Stomach smooth muscle (tissue), 2 donors: ENCODE measurements at regions not wholly inside any gene's neighbourhood (a gene's known extent, or its start where the extent isn't known, plus 50 kb on each side); places are given as distances from the start of the nearest gene placed in this dataset.

Experiments
- H3K27ac ChIP-seq: one replicate; pipeline ENCODE4 v1.7.0; 2013; ENCODE audit warnings: mild to moderate bottlenecking, low read length, inconsistent platforms
- H3K27me3 ChIP-seq, 2 donors: one replicate each; pipeline ENCODE4 v1.7.0; 2013; ENCODE audit warnings: low read length in 2 of 2; ENCODE audit not compliant: insufficient read depth in 2 of 2, control insufficient read depth in 1 of 2
- H3K36me3 ChIP-seq, 2 donors: one replicate each; pipeline ENCODE4 v1.7.0; 2013; ENCODE audit warnings: low read length in 2 of 2; ENCODE audit not compliant: control insufficient read depth in 2 of 2, insufficient read depth in 2 of 2
- H3K4me1 ChIP-seq: one replicate; pipeline ENCODE4 v1.7.0; 2013; ENCODE audit warnings: low read length; ENCODE audit not compliant: control insufficient read depth, insufficient read depth
- H3K4me3 ChIP-seq, 2 donors: one replicate each; pipeline ENCODE4 v1.7.0; 2013; ENCODE audit warnings: low read length in 2 of 2
- H3K9ac ChIP-seq, 2 donors: one replicate each; pipeline ENCODE4 v1.7.0; 2013; ENCODE audit warnings: low read length in 2 of 2, mild to moderate bottlenecking in 1 of 2
- H3K9me3 ChIP-seq, 2 donors: one replicate each; pipeline ENCODE4 v1.7.0; 2013; ENCODE audit warnings: low read length in 2 of 2; ENCODE audit not compliant: control insufficient read depth in 2 of 2
- donor health status: healthy.
- donor health status: Pancreatic carcinoma.

DNA sequence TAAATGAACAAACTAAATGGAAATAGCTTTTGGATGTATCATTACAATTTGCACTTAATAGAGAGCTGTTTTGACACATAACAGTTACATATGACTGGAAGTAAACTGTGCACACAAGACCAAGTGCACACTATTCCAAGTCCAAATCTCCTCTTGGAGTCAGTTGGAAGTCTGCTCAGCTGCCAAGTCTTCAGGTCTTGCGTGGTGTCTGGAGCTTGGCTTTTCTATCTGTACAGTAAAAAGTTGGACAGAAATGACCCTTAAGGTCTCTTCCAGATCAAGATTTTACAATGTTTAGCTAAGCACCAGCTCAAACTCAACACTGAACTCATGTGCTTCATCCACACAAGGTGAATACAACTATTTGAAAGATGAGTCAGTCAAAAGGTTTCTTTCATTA is 456.9 kb downstream of the RASEF start:
- Histone ChIP-seq H3K27me3 (no peaks in the 10 kb centered on the region), H3K4me3 (no peak overlapping the region), H3K4me1 (peaks cover 4% of the 10 kb centered on the region), H3K36me3 (no peaks in the 10 kb centered on the region), H3K9me3 (no peaks in the 10 kb centered on the region), H3K9ac (no peak overlapping the region), H3K27ac (no peak overlapping the region)

DNA sequence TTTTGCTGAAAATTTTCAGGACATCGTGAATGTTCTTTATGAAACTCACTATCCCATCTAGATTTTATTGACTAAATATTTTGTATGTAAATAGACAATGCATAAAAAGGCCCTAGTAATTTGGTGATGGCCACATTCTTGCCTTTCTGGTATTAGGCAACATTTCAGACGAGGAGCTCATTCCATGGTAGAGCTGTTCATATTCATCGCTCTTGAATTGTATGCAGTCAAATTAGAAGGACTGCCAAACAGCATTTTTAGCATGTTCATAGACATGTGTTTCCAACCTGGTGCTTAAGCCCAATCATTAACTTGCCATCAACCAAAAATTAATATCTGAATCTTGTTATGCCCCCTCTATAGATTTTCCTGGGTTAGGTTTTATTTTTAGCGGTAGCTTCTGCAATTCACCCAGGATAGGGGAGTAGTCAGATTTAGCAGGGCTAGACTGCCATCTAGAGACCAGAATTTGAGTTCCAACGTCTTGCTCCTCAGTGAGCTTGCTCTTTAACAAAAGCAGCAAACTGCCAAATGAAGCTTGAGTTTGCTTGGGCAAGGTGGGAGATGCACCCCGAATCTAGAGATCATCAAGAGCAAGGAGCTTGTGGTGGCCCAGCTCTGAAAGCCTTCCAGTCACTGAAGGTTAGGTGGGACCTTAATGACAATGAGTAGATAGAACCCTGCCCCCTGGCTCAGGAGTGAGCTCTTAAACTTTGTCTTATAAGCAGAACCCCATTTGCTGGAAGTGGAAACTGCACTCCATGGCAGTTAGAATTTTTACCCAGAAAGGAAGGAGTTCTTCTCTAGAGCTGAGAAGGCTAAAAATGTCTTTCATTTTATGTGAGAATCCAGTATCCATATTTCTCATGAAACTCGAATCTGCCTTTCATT is 456.2 kb downstream of the RASEF start:
- no peaks in the 10 kb centered on the region for H3K36me3 ChIP-seq
- H3K9me3 ChIP-seq = no peaks in the 10 kb centered on the region
- no peak overlapping the region for H3K4me3 ChIP-seq
- no peaks in the 10 kb centered on the region for H3K4me1 ChIP-seq
- no peaks in the 10 kb centered on the region for H3K27me3 ChIP-seq
- no peak overlapping the region for H3K9ac ChIP-seq
- H3K27ac ChIP-seq = no peak overlapping the region

- Histone ChIP-seq H3K27me3 (no peaks in the 10 kb centered on the region), H3K9ac (no peak overlapping the region), H3K4me1 (no peaks in the 10 kb centered on the region), H3K9me3 (no peaks in the 10 kb centered on the region), H3K27ac (no peak overlapping the region), H3K36me3 (no peaks in the 10 kb centered on the region), H3K4me3 (no peak overlapping the region)
Observed at GRCh38 chr9:82608487-82608886, 454.5 kb downstream of the RASEF start.

DNA sequence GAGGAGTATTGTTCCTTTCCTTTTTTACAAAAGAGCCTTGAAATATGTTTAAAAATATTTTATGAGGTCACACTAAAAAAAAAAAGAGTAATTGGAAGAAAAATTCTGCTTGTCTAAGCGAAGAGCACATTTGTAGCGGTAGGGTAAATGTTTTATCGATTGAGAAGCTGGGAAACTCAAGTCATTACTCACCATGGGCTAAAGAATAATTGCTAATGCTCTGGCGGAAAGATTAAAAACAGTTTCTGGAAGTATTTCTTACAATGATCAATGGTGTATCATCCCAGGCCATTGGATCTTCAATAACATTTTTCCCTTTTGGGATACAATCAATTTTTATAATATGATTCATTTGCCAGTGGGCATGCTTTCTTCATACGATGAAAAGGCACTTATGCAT is 450.0 kb downstream of the RASEF start:
- Histone ChIP-seq H3K9me3 (no peaks in the 10 kb centered on the region), H3K27ac (no peak overlapping the region), H3K9ac (no peak overlapping the region), H3K4me3 (no peak overlapping the region), H3K36me3 (no peaks in the 10 kb centered on the region), H3K27me3 (no peaks in the 10 kb centered on the region), H3K4me1 (no peaks in the 10 kb centered on the region)

GRCh38 chr9:82613498-82613897 is 449.4 kb downstream of the RASEF start:
- Histone ChIP-seq H3K27ac (no peak overlapping the region), H3K9me3 (no peaks in the 10 kb centered on the region), H3K9ac (no peak overlapping the region), H3K4me1 (no peaks in the 10 kb centered on the region), H3K4me3 (no peak overlapping the region), H3K27me3 (no peaks in the 10 kb centered on the region), H3K36me3 (no peaks in the 10 kb centered on the region)

GRCh38 chr9:82616545-82616944 is 446.4 kb downstream of the RASEF start:
- Histone ChIP-seq H3K4me1 (no peaks in the 10 kb centered on the region), H3K36me3 (no peaks in the 10 kb centered on the region), H3K27me3 (no peaks in the 10 kb centered on the region), H3K4me3 (no peak overlapping the region), H3K9ac (no peak overlapping the region), H3K9me3 (no peaks in the 10 kb centered on the region), H3K27ac (no peak overlapping the region)

DNA sequence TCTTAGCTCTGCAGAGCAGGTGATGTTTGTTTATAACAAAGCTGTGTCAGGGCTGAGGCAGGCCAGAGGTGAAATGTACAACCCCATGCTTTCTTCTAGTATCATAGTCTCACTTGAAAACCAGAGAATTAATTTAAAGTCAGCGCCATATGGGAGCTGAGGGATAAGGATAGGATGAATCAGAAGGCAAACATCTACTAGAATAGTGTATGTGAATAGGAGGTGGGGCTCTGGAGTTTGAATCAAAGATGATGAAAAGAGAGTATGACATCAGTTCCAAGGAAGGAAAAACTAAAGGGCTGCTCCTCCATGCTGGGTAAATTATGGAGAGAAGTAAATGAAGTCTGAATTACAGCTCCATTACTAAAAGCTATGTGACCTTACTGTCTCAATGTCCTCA is 441.5 kb downstream of the RASEF start:
- H3K9me3 ChIP-seq = no peaks in the 10 kb centered on the region
- H3K36me3 ChIP-seq = no peaks in the 10 kb centered on the region
- H3K27me3 ChIP-seq = no peaks in the 10 kb centered on the region
- H3K4me3 ChIP-seq = no peak overlapping the region
- no peak overlapping the region for H3K27ac ChIP-seq
- H3K9ac ChIP-seq = no peak overlapping the region
- H3K4me1 ChIP-seq = no peaks in the 10 kb centered on the region

GRCh38 chr9:82637368-82637767 is 425.6 kb downstream of the RASEF start:
- Histone ChIP-seq H3K4me3 (no peak overlapping the region), H3K27ac (no peak overlapping the region)

DNA sequence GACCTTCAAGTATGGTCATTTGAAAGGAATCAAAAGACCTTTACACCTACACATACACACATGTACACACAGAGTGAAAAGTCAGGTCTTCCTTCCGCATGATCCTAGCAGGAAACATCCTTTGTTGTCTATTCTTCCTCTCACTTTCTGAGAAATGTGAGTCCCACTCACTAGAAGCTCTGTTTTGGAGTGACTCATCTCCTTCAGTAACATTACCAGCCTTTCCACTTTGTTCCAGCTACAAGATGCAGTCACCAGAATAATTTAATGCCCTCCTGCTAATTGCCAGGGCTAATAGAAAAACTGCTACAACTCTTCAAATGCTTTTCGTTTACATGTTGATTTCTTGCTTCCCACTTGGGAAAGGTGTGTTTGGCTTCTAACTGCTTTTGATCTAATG is 417.3 kb downstream of the RASEF start:
- no peak overlapping the region for H3K9ac ChIP-seq
- H3K36me3 ChIP-seq = no peaks in the 10 kb centered on the region
- no peak overlapping the region for H3K4me3 ChIP-seq
- H3K9me3 ChIP-seq = no peaks in the 10 kb centered on the region
- no peaks in the 10 kb centered on the region for H3K27me3 ChIP-seq
- H3K27ac ChIP-seq = no peak overlapping the region
- no peaks in the 10 kb centered on the region for H3K4me1 ChIP-seq

More at GRCh38 chr9:82637368-82637767, 425.6 kb downstream of the RASEF start:
- Histone ChIP-seq H3K9ac (no peak overlapping the region), H3K36me3 (no peaks in the 10 kb centered on the region), H3K27me3 (no peaks in the 10 kb centered on the region), H3K4me1 (no peaks in the 10 kb centered on the region), H3K9me3 (peaks cover 0 to 16% of the 10 kb centered on the region in 2 donors)

- no peaks in the 10 kb centered on the region for H3K36me3 ChIP-seq
- no peak overlapping the region for H3K4me3 ChIP-seq
- H3K27ac ChIP-seq = no peak overlapping the region
Observed at GRCh38 chr9:82650368-82650767, 412.6 kb downstream of the RASEF start.

GRCh38 chr9:82651474-82651873 is 411.5 kb downstream of the RASEF start:
- Histone ChIP-seq H3K9me3 (peaks cover 0 to 8% of the 10 kb centered on the region in 2 donors), H3K9ac (no peak overlapping the region), H3K27me3 (no peaks in the 10 kb centered on the region), H3K4me1 (no peaks in the 10 kb centered on the region), H3K27ac (no peak overlapping the region), H3K4me3 (no peak overlapping the region), H3K36me3 (no peaks in the 10 kb centered on the region)

More at GRCh38 chr9:82650368-82650767, 412.6 kb downstream of the RASEF start:
- H3K9me3 ChIP-seq = peaks cover 0 to 8% of the 10 kb centered on the region in 2 donors
- H3K9ac ChIP-seq = no peak overlapping the region
- no peaks in the 10 kb centered on the region for H3K4me1 ChIP-seq
- H3K27me3 ChIP-seq = no peaks in the 10 kb centered on the region
